ENCODE measurements at regions not wholly inside any gene's neighbourhood (a gene's known extent, or its start where the extent isn't known, plus 50 kb on each side); places are given as distances from the start of the nearest gene placed in this dataset.

DNA sequence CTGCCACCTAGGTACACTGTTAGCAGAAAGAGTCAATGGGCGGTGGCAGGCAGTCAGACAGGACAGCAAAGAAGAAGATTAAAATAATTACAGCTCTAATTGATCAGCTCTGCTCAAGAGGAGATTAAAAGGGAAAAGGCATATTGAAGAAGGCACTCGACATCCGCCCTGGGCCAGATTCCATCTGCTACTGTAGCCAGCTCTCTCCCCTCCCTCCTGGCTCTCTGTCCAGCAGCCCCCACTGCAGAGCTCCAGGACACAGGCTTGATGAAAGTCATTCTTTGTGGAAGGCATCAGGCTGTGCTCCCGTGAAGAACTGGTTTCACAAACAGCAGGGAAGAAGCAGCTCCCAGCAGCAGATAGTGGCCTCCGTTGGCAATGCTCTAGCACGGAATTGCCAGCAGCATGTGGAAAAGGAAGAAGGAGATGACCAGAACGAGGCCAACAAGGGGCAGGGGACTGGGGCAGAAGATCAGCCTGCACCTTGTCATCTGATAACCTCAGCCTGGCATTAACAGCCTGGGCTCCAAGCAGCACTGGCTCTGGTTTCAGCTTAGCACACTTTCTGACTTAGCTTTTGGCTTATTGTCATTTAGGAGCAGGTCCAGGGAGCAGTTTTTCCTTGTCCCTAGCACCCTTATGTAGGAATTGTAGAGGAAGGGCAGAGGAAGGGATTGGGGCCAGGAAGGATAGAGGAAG, 465.9 kb downstream of the KIF16B start:
- no peaks in the 10 kb centered on the region for H3K36me3 ChIP-seq
- DNase-seq (no peak), ATAC-seq (no peak)
- H3K27ac ChIP-seq: no peak overlapping the region
- H3K27me3 ChIP-seq: no peaks in the 10 kb centered on the region
- intact Hi-C loops (cut with DNase I): no loop called here
- WGBS (ENCODE audit: insufficient coverage, low coverage, low lambda C conversion rate, missing lambda C conversion rate): 60% methylated on average over 6 of the region's 7 CpGs
- no peak for TF ChIP-seq POLR2A (IDR thresholded peaks at IDR 0.05)
- TF ChIP-seq, protein P1, sequence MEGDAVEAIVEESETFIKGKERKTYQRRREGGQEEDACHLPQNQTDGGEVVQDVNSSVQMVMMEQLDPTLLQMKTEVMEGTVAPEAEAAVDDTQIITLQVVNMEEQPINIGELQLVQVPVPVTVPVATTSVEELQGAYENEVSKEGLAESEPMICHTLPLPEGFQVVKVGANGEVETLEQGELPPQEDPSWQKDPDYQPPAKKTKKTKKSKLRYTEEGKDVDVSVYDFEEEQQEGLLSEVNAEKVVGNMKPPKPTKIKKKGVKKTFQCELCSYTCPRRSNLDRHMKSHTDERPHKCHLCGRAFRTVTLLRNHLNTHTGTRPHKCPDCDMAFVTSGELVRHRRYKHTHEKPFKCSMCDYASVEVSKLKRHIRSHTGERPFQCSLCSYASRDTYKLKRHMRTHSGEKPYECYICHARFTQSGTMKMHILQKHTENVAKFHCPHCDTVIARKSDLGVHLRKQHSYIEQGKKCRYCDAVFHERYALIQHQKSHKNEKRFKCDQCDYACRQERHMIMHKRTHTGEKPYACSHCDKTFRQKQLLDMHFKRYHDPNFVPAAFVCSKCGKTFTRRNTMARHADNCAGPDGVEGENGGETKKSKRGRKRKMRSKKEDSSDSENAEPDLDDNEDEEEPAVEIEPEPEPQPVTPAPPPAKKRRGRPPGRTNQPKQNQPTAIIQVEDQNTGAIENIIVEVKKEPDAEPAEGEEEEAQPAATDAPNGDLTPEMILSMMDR (IDR thresholded peaks at IDR 0.05): no peak
- no peak overlapping the region for H3K4me3 ChIP-seq
- H3K4me1 ChIP-seq: no peaks in the 10 kb centered on the region
- no peaks in the 10 kb centered on the region for H3K9me3 ChIP-seq

DNA sequence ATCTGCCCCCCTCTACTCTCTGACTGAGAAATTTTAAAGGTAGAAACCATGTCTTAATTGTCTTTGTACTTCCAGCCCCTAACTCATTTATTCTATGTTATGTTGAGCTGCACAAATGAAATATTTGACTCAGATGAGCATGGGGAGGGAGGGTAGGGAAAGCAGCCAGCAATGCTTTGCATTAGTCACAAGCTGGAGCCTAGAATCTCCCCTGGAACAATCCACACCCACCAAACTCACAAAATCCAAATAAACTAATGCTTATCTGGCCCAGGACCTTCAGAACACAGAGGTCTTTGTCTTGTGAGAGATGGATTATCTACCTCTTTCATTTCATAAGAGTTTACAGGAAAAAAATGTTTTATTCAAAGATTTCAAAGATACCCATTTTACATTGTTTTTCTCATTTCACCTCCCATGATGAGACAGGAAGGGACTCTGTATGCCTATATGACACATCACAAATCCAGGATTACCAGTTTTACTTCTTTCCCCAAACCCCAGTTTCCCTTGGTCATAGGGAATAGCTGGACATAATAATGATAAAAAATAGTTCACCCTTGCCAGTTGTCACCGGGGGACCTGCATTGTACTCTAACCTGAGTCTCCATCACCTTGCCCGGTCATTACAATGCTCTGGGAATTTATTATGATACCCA, 466.9 kb downstream of the KIF16B start:
- H3K27ac ChIP-seq: no peak overlapping the region
- H3K36me3 ChIP-seq: no peaks in the 10 kb centered on the region
- intact Hi-C loops (cut with DNase I): no loop called here
- WGBS (ENCODE audit: insufficient coverage, low coverage, low lambda C conversion rate, missing lambda C conversion rate): 100% methylated on average over 1 of the region's 2 CpGs
- H3K27me3 ChIP-seq: no peaks in the 10 kb centered on the region
- ATAC-seq: no peak
- TF ChIP-seq, protein P1 (IDR thresholded peaks at IDR 0.05): no peak
- no peak for DNase-seq
- H3K4me3 ChIP-seq: no peak overlapping the region
- H3K9me3 ChIP-seq: no peaks in the 10 kb centered on the region
- peaks cover 0 to 2% (median 0%) of the 10 kb centered on the region in 4 donors for H3K4me1 ChIP-seq

DNA sequence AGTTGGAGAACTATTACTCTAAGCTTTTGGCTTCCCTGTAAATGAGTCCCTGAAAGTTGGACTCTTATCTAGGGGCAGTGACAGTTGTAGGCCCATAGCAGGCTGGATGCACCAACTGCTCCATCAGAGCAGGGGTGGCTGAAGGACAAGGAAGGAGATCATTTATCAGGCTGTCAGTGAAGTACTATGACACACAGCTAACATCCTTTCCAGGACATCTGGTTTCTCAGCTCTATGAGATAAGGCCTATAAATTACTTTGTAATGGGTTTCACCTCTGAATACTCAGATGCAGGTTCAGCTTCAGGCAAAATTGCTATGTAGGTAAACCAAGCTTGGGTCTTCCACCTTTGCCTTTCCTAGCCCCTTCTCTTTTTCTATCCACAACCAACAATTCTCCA, 468.5 kb downstream of the KIF16B start:
- ATAC-seq (no peak), DNase-seq (no peak)
- intact Hi-C loops (cut with DNase I): no loop called here
- TF ChIP-seq, protein P1 (IDR thresholded peaks at IDR 0.05): no peak
- TF ChIP-seq POLR2A (IDR thresholded peaks at IDR 0.05): no peak
- Histone ChIP-seq H3K9me3 (no peaks in the 10 kb centered on the region), H3K27ac (no peak overlapping the region), H3K36me3 (no peaks in the 10 kb centered on the region), H3K4me3 (no peak overlapping the region), H3K4me1 (peaks cover 0 to 17% (median 7%) of the 10 kb centered on the region in 4 donors), H3K27me3 (no peaks in the 10 kb centered on the region)
